ENCODE measurements at regions not wholly inside any gene's neighbourhood (a gene's known extent, or its start where the extent isn't known, plus 50 kb on each side); places are given as distances from the start of the nearest gene placed in this dataset.
A peak's percentile ranks its signal among the peaks of the same experiment; 100 is the strongest.

DNA sequence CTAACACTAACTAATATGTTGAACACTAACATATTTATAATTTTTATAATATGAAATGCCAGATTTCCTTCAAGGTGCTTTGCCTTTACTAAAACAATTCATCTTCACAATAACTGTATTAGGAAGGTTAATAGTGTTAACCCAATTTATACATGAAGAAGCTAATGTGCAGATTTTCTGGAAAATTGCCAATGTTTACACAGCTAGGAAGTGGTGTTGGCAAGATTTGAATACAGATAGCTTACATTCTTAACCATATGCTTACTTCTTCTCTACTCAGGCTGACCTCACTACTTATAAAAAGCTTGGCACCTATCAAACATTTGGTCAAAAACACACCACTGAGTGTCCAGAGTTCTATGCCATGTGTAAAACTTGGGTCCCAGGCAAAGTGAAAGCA, 445.4 kb upstream of the ITGA1 start:
- TF ChIP-seq, protein P1, sequence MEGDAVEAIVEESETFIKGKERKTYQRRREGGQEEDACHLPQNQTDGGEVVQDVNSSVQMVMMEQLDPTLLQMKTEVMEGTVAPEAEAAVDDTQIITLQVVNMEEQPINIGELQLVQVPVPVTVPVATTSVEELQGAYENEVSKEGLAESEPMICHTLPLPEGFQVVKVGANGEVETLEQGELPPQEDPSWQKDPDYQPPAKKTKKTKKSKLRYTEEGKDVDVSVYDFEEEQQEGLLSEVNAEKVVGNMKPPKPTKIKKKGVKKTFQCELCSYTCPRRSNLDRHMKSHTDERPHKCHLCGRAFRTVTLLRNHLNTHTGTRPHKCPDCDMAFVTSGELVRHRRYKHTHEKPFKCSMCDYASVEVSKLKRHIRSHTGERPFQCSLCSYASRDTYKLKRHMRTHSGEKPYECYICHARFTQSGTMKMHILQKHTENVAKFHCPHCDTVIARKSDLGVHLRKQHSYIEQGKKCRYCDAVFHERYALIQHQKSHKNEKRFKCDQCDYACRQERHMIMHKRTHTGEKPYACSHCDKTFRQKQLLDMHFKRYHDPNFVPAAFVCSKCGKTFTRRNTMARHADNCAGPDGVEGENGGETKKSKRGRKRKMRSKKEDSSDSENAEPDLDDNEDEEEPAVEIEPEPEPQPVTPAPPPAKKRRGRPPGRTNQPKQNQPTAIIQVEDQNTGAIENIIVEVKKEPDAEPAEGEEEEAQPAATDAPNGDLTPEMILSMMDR (conservative IDR thresholded peaks at IDR 0.05; ENCODE audit: low read depth, low read length): no peak
- DNase-seq (ENCODE audit: low read depth): no peak
- H3K4me3 ChIP-seq (ENCODE audit: low read depth, low read length): no peak overlapping the region

DNA sequence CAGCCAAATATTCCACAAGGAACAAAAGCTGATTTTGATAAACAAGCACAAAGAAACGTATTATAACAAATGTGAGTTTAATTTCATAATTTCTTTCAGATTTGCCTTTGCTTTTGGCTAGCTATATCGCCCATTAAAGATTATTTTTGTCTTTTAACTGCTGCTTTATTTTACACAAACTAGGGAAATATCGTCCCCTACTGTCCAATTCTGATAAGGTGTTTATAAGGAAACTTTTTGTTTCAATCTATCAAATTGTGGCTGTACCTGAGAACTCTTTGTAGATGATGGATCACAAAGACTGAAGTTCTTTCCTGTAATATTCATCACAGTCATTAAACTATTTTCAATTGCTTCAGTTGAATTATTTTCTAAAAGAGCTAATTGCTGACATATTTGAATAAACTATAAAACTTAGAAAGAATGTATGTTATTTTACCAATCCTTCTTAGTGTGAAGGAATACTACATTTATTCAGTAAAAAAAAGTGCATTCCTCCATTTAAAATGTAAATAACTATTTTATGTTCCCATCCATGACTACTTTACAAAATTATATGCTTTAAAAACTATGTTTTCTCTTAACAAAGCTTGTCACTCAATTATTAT, 431.3 kb upstream of the ITGA1 start:
- no peak for DNase-seq (ENCODE audit: low read depth)
- H3K4me3 ChIP-seq (ENCODE audit: low read depth, low read length): no peak overlapping the region
- TF ChIP-seq, protein P1 (conservative IDR thresholded peaks at IDR 0.05; ENCODE audit: low read depth, low read length): peak; percentile 80

DNA sequence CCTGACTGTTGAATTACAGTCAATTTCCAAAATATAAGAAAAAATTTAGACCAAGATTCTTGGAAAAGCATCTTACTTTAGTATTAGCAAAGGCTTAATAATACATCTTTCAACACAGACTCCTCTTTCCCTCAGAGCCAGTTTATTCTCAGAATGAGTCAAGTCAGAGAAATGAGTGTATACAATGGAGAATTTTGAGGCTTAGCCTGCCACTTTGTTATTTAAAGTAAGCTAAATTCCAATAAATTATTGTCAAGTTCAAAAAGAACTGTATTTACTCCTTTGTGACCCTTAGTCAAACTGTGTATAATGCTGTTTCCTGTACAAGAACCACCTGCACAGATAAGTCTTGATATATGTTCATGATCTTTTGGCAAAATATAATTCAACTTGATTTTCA, 428.5 kb upstream of the ITGA1 start:
- H3K4me3 ChIP-seq (ENCODE audit: low read depth, low read length): no peak overlapping the region
- TF ChIP-seq, protein P1 (conservative IDR thresholded peaks at IDR 0.05; ENCODE audit: low read depth, low read length): no peak
- no peak for DNase-seq (ENCODE audit: low read depth)

DNA sequence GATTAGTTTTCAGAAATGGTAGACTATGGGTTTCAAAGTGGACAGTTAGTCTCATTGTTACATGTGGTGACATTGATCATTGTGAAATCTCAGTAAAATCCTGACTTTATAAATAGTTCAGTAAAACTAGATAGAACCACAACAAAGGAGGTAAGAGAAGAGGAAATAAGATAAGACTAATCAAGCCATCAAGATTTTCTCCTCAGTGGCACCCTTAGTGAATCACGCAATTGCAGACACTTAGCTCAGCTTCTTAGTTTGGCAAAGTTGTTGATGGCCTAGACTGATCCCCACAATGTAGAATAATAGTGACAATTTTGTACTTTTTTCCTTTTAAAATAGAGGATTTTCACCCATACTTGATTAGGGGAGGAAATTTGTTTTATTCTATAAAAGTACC, 426.7 kb upstream of the ITGA1 start:
- no peak overlapping the region for H3K4me3 ChIP-seq (ENCODE audit: low read depth, low read length)
- TF ChIP-seq, protein P1 (conservative IDR thresholded peaks at IDR 0.05; ENCODE audit: low read depth, low read length): no peak
- DNase-seq (ENCODE audit: low read depth): no peak

DNA sequence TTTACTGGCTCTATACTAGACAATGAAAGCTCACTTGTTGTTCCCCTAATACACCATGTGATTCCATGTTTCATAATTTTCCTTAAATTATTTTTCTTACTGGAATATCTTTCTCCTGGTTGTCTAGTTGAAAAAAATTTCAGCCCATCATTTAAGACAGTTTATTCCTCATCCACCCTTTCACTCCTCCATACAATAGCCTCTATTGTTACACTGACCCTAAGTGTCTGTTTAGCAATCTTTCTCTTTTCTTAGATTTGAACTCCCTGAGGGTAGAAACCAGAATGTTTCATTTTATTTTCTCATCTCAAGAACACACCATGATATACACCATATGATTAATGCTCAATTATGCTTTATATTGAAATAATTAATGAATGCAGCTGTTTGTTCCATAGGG, 413.4 kb upstream of the ITGA1 start:
- no peak for DNase-seq (ENCODE audit: low read depth)
- no peak overlapping the region for H3K4me3 ChIP-seq (ENCODE audit: low read depth, low read length)
- TF ChIP-seq, protein P1 (conservative IDR thresholded peaks at IDR 0.05; ENCODE audit: low read depth, low read length): no peak

DNA sequence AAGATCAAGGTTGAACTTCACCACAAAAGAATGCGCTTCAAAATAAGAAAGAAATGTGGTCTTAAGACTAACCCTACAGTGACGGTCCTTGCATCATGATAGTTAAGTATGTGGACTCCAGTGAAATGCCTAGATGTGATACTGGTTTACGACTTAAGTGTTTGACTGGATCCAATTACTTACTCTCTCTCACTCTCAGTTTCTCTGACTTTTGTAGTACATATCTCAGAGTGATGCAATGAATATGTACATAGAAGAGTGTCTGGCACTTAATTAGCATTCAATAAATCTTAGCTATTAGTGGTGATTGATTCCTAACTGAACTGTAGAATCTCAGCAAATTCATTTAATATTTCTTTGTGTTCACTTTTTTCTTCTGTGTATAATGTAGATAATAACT, 411.7 kb upstream of the ITGA1 start:
- H3K4me3 ChIP-seq (ENCODE audit: low read depth, low read length): no peak overlapping the region
- TF ChIP-seq, protein P1 (conservative IDR thresholded peaks at IDR 0.05; ENCODE audit: low read depth, low read length): no peak
- no peak for DNase-seq (ENCODE audit: low read depth)

DNA sequence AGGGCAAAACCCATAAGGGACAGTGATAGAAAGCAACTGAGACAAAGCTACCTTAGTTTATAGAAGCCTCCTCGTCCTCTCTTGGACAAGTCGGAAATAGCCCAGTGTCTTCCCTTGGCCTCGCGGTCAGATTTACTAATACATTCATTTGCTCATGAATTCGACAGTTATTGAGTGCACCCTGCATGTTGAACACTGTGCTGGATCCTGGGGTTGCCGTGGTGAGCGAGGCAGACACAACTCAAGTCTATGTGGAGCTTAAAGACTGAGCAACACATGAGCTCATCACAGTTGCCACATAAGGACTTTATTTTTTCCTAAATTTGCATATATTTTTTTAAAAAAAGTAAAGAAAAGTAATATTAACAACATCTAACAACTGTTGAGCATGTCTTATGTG, 411.1 kb upstream of the ITGA1 start:
- TF ChIP-seq, protein P1 (conservative IDR thresholded peaks at IDR 0.05; ENCODE audit: low read depth, low read length): no peak
- no peak overlapping the region for H3K4me3 ChIP-seq (ENCODE audit: low read depth, low read length)
- DNase-seq (ENCODE audit: low read depth): no peak
